GM23248 (cell line): ENCODE measurements at regions not wholly inside any gene's neighbourhood (a gene's known extent, or its start where the extent isn't known, plus 50 kb on each side); places are given as distances from the start of the nearest gene placed in this dataset.

Source experiments
- EZH2 ChIP-seq: fragments of 200-600 bp; sonication (generic); IDR thresholded peaks from 2 replicates; pipeline ENCODE4 v1.6.1; 2018; ENCODE audit warnings: antibody characterized with exemption, mild to moderate bottlenecking; ENCODE audit not compliant: insufficient read depth, poor library complexity, severe bottlenecking
- EZH2phosphoT487 ChIP-seq: fragments of 200-600 bp; sonication (generic); IDR thresholded peaks from 2 replicates; pipeline ENCODE4 v1.6.1; 2018; ENCODE audit warnings: antibody characterized with exemption, moderate library complexity, mild to moderate bottlenecking, low read depth; ENCODE audit not compliant: insufficient read depth

GRCh38 chr15:69953816-69954215 is 143.9 kb downstream of the TLE3 start:
- no peak for TF ChIP-seq EZH2
- TF ChIP-seq EZH2phosphoT487, result no peak
